Chondrocyte (in vitro differentiated cells): ENCODE measurements at regions not wholly inside any gene's neighbourhood (a gene's known extent, or its start where the extent isn't known, plus 50 kb on each side); places are given as distances from the start of the nearest gene placed in this dataset.
"Not testable (repeated sequence)": the region's sequence is repeated elsewhere in the genome, so short reads cannot be mapped to it uniquely, and the experiment has no call there.

Experiments used
- DNase-seq: peaks from one replicate; pipeline ENCODE4 v3.0.0; 2021; ENCODE audit warnings: mixed read lengths, low spot score
- H3K27ac Mint-ChIP-seq: one replicate; pipeline ENCODE4 v1.8.0; 2021; ENCODE audit warnings: mild to moderate bottlenecking, moderate library complexity, mixed read lengths; ENCODE audit not compliant: unreplicated experiment
- H3K27me3 Mint-ChIP-seq: 2 replicates; pipeline ENCODE4 v1.8.0; 2021; ENCODE audit warnings: low read depth, mixed read lengths
- H3K36me3 Mint-ChIP-seq: 2 replicates; pipeline ENCODE4 v1.8.0; 2021; ENCODE audit warnings: low read depth, mixed read lengths
- H3K4me1 Mint-ChIP-seq: 2 replicates; pipeline ENCODE4 v1.8.0; 2021; ENCODE audit warnings: low read depth, mild to moderate bottlenecking, mixed read lengths
- H3K4me3 Mint-ChIP-seq: one replicate; pipeline ENCODE4 v1.8.0; 2021; ENCODE audit warnings: mild to moderate bottlenecking, moderate library complexity, mixed read lengths; ENCODE audit not compliant: unreplicated experiment
- H3K9me3 Mint-ChIP-seq: 2 replicates; pipeline ENCODE4 v1.8.0; 2021; ENCODE audit warnings: low read depth, mixed read lengths
- TF ChIP-seq, protein P1 (sequence below): fragments of 200-600 bp; sonication (generic); IDR thresholded peaks from 2 replicates; pipeline ENCODE4 v1.5.0; 2021; ENCODE audit warnings: antibody characterized with exemption, mild to moderate bottlenecking, moderate library complexity

DNA sequence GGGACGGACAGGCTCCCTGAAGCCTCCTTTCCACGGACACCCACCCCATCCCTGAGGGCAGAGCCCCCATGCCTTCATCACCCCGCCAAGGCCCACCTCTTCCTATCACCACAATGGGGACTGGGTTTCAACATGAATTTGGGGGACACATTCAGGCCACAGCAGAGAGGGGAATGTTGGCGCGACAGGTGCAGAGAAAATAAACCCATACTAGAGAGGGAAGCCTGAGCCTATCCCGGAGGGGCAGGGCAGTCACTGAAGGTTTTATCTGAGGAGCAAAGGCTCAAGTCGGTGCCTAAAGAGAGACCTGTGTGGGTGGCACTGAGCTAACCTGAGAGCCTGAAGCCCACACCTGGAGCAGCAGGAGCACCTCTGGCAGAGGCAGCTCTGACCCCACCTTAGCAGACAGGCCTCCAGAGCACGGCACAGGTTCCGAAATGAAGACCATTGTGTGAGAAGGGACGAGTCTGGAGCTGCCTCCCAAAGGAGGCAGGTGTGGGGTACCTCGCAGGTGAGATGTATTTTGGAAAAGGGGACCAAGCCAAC lies 180.6 kb upstream of the PDE10A start:
- TF ChIP-seq, protein P1, sequence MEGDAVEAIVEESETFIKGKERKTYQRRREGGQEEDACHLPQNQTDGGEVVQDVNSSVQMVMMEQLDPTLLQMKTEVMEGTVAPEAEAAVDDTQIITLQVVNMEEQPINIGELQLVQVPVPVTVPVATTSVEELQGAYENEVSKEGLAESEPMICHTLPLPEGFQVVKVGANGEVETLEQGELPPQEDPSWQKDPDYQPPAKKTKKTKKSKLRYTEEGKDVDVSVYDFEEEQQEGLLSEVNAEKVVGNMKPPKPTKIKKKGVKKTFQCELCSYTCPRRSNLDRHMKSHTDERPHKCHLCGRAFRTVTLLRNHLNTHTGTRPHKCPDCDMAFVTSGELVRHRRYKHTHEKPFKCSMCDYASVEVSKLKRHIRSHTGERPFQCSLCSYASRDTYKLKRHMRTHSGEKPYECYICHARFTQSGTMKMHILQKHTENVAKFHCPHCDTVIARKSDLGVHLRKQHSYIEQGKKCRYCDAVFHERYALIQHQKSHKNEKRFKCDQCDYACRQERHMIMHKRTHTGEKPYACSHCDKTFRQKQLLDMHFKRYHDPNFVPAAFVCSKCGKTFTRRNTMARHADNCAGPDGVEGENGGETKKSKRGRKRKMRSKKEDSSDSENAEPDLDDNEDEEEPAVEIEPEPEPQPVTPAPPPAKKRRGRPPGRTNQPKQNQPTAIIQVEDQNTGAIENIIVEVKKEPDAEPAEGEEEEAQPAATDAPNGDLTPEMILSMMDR, result no peak
- no peaks in the 10 kb centered on the region for H3K4me1 Mint-ChIP-seq
- H3K9me3 Mint-ChIP-seq, result no peaks in the 10 kb centered on the region
- H3K36me3 Mint-ChIP-seq, result no peaks in the 10 kb centered on the region
- no peak overlapping the region for H3K4me3 Mint-ChIP-seq
- DNase-seq, result no peak
- peaks cover 4% of the 10 kb centered on the region for H3K27me3 Mint-ChIP-seq
- no peak overlapping the region for H3K27ac Mint-ChIP-seq

DNA sequence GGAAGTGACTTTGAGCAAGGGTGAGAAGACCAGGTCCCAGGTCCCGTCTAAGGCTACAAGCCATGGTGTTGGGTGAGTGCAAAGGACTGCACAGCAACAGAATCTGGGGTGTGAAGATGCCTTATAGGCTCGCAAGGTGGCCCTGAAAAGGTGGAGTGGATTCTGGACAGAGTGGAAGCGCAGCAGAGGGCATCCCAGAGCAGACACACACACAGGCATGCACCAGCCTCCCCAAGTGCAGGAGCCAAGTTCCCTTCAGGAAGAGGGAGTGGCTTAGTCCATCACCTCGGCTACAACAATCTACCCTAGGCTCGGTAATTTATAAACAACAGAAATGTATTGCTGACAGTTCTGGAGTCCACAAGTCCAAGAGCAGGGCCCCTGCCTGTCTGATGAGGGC lies 180.1 kb upstream of the PDE10A start:
- H3K9me3 Mint-ChIP-seq, result no peaks in the 10 kb centered on the region
- TF ChIP-seq, protein P1, result no peak
- H3K27ac Mint-ChIP-seq, result no peak overlapping the region
- H3K27me3 Mint-ChIP-seq, result peaks cover 4% of the 10 kb centered on the region
- H3K4me3 Mint-ChIP-seq, result no peak overlapping the region
- no peaks in the 10 kb centered on the region for H3K4me1 Mint-ChIP-seq
- no peak for DNase-seq
- H3K36me3 Mint-ChIP-seq, result no peaks in the 10 kb centered on the region

DNA sequence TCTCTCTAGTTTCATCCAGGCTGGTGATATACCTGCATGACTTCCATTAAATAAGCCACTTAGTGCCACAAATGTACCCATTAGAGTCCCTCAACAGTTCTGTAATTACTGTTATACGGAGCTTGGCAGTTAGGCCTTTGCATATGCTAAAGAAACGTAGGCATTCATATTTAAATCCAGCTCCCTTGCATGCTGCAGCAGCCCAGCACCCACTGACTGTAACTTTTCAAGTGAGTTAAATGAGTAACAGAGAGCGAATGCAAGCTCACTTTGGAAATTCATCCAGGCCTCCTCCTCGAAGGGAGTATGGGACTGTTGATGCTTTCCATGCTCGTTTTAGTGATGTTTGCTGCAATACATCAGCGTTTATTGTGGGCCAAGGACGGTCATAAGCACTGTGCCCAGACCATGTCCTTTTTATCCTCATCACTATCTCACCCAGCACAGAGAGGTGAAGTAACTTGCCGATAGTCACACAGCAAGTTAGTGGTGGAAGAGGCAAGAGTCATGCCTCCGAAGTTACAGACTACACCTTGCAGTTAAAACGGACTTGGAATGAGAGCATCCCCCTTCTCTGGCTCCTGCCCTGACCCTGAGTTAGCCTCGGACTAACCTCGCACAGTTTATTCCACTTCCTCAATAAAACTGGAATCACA lies 179.4 kb upstream of the PDE10A start:
- Mint-ChIP-seq H3K9me3 (no peaks in the 10 kb centered on the region), H3K36me3 (no peaks in the 10 kb centered on the region), H3K4me1 (no peaks in the 10 kb centered on the region), H3K27ac (no peak overlapping the region), H3K27me3 (peaks cover 4% of the 10 kb centered on the region), H3K4me3 (no peak overlapping the region)
- no peak for DNase-seq
- TF ChIP-seq, protein P1, result no peak

DNA sequence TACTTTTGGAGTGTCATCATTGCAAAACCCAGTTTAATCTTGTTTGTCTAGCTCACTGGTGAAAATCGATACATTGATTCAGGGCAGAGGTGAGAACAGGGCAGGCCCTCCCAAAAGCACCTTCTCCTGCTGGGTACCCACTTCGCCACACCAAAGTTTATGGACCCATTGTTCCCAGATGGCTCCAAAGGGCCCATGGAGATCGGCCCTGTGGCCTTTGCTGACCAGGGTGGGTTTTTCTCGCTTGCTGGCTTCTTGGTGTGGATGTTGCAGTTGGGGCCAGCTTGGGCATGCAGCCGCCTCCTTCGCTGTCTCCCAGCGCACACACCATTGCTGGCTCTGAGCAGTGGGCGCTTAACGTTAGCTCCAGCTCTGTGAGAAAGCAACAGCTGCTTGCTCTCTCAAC lies 178.1 kb upstream of the PDE10A start:
- no peak overlapping the region for H3K27ac Mint-ChIP-seq

DNA sequence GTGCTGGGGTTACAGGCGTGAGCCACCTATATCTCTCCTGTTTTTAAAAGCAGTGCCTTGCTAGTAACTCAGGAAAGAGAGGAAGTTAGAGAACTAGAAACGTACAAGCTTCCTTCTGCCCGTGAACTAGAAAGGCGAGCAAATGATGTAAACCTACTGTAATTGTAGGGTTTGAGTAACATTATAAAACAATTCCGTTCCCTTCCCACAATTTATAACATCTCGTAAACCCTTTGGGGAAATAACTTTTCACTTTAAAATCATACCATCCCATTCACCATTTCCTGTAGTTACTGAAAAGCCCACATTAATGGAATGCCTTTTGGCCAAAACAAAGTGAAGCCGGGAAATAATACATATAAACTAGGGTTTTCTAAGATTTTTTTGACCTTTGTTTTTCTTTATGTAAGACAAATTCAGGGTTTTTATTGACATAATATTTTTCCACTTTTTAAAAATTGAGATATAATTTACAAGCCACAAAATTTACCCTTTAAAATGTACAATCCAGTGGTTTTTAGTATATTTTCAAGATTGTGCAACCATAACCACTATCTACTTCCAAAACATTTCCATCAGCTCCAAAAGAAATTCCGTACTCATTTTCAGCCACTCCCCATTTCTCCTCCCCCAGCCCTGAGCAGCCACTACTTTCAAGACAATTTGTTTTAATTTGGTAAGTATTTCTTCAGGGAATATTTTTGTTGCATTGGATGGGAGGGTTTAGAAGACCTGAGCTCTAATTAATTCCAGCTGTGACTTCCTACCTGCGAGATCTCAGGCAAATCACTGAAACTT lies 175.1 kb upstream of the PDE10A start:
- Mint-ChIP-seq H3K36me3 (no peaks in the 10 kb centered on the region), H3K27ac (no peak overlapping the region)

More for the DNA sequence above, 178.1 kb upstream of the PDE10A start:
- no peak for DNase-seq
- H3K9me3 Mint-ChIP-seq, result no peaks in the 10 kb centered on the region
- no peak overlapping the region for H3K4me3 Mint-ChIP-seq
- no peaks in the 10 kb centered on the region for H3K4me1 Mint-ChIP-seq
- no peaks in the 10 kb centered on the region for H3K36me3 Mint-ChIP-seq
- peaks cover 4% of the 10 kb centered on the region for H3K27me3 Mint-ChIP-seq
- TF ChIP-seq, protein P1, result no peak

DNA sequence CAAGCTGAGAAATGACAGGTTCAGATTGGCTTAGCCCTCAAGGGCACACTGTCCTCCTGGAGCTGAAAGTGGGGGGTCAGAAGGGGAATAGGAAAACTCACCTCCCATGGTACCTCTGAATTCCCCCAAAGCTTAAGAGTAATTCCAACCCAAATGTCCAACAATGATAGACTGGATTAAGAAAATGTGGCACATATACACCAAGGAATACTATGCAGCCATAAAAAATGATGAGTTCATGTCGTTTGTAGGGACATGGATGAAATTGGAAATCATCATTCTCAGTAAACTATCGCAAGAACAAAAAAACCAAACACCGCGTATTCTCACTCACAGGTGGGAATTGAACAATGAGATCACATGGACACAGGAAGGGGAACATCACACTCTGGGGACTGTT lies 173.6 kb upstream of the PDE10A start:
- H3K9me3 Mint-ChIP-seq, DNase-seq, H3K4me1 Mint-ChIP-seq, H3K4me3 Mint-ChIP-seq, H3K36me3 Mint-ChIP-seq, H3K27ac Mint-ChIP-seq: not testable (repeated sequence)
- peaks cover 12% of the 10 kb centered on the region for H3K27me3 Mint-ChIP-seq

More for the DNA sequence above, 175.1 kb upstream of the PDE10A start:
- Mint-ChIP-seq H3K4me1 (no peaks in the 10 kb centered on the region), H3K9me3 (no peaks in the 10 kb centered on the region), H3K4me3 (no peak overlapping the region), H3K27me3 (peaks cover 12% of the 10 kb centered on the region)
- TF ChIP-seq, protein P1, result no peak
- DNase-seq, result no peak
